ENCODE measurements at regions not wholly inside any gene's neighbourhood (a gene's known extent, or its start where the extent isn't known, plus 50 kb on each side); places are given as distances from the start of the nearest gene placed in this dataset.

DNA sequence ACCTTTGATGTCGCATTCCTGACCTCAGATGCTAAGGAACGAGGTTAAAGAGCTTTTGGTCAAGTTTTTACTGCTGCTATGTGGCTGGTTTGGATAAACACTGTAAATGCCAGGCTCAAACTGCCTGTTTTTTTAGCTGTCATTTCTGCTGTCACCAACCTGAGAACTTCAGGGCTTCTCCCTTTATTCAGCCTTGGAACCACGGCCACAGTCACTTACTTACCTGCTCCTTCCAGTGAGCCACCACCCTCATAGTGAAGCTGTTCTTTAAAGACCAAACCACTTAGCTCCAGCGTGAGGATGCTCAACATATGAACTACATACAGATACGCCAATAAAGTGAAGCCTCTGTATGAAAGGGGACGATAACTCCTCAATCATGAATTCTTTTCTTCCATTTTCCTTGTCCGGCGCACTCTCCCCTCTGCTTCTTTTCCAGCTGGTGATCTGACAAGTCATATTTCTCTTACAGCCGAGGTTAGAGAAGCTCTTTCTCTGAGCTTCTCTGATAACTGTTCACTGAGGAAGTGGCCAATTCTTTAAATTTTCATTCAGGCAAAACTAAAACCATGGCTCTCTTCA, 152.8 kb upstream of the ANK2 start:
- TF ChIP-seq, protein P1, sequence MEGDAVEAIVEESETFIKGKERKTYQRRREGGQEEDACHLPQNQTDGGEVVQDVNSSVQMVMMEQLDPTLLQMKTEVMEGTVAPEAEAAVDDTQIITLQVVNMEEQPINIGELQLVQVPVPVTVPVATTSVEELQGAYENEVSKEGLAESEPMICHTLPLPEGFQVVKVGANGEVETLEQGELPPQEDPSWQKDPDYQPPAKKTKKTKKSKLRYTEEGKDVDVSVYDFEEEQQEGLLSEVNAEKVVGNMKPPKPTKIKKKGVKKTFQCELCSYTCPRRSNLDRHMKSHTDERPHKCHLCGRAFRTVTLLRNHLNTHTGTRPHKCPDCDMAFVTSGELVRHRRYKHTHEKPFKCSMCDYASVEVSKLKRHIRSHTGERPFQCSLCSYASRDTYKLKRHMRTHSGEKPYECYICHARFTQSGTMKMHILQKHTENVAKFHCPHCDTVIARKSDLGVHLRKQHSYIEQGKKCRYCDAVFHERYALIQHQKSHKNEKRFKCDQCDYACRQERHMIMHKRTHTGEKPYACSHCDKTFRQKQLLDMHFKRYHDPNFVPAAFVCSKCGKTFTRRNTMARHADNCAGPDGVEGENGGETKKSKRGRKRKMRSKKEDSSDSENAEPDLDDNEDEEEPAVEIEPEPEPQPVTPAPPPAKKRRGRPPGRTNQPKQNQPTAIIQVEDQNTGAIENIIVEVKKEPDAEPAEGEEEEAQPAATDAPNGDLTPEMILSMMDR (IDR thresholded peaks at IDR 0.05), result no peak
- TF ChIP-seq POLR2A (IDR thresholded peaks at IDR 0.05), result no peak
